ENCODE measurements at regions not wholly inside any gene's neighbourhood (a gene's known extent, or its start where the extent isn't known, plus 50 kb on each side); places are given as distances from the start of the nearest gene placed in this dataset.
"Not testable (repeated sequence)": the region's sequence is repeated elsewhere in the genome, so short reads cannot be mapped to it uniquely, and the experiment has no call there.

- DNase-seq (ENCODE audit: low read depth in 2 of 2): not testable (repeated sequence)
These were observed 2692.0 kb upstream of the TPTE start for GRCh38 chr21:7829411-7829810.

GRCh38 chr21:7837315-7837714 lies 2684.1 kb upstream of the TPTE start:
- DNase-seq (ENCODE audit: low read depth in 2 of 2): not testable (repeated sequence)

GRCh38 chr21:7853426-7853825 lies 2668.0 kb upstream of the TPTE start:
- not testable (repeated sequence) for DNase-seq (ENCODE audit: low read depth in 2 of 2)

GRCh38 chr21:7853836-7854235 lies 2667.5 kb upstream of the TPTE start:
- DNase-seq (ENCODE audit: low read depth in 2 of 2): not testable (repeated sequence)
